A673 (cell line): ENCODE measurements at regions not wholly inside any gene's neighbourhood (a gene's known extent, or its start where the extent isn't known, plus 50 kb on each side); places are given as distances from the start of the nearest gene placed in this dataset.

Experiments used
- BruUV-seq: library from RNA; stranded (reverse); fragments of 400-500 nt; replicated peaks from 2 replicates; lab custom pipeline; 2021; lab: Mats Ljungman, UMichigan
- CTCF ChIA-PET: fragments of 300-600 bp; sonication (Branson Sonifier 250); formaldehyde crosslinking; loops from one replicate; lab custom pipeline; 2022; ENCODE audit warnings: antibody characterized with exemption; lab: Charles Lee
- POLR2A ChIA-PET: fragments of 300-600 bp; sonication (Branson Sonifier 250); formaldehyde crosslinking; loops from one replicate; lab custom pipeline; 2022; ENCODE audit warnings: antibody characterized with exemption; ENCODE audit not compliant: low non-redundant PET; lab: Charles Lee
- DNase-seq: peaks from one replicate; pipeline ENCODE4 v3.0.0-alpha.2; 2015; ENCODE audit warnings: low spot score
- H3K27ac ChIP-seq: fragments of 200-600 bp; sonication (generic); 2 replicates; pipeline ENCODE4 v1.5.1; 2016; ENCODE audit warnings: mixed run types, low read depth, mild to moderate bottlenecking, mixed read lengths, antibody characterized with exemption, low read length; ENCODE audit not compliant: poor library complexity, severe bottlenecking
- H3K27me3 ChIP-seq: fragments of 200-600 bp; sonication (generic); replicated peaks from 2 replicates; pipeline ENCODE4 v1.6.1; 2017; ENCODE audit warnings: mixed run types, low read depth, mild to moderate bottlenecking, mixed read lengths, antibody characterized with exemption, low read length; ENCODE audit not compliant: insufficient read depth, poor library complexity
- H3K36me3 ChIP-seq: fragments of 200-600 bp; sonication (generic); 2 replicates; pipeline ENCODE4 v1.6.1; 2016; ENCODE audit warnings: mixed run types, mild to moderate bottlenecking, mixed read lengths, antibody characterized with exemption, low read length; ENCODE audit not compliant: insufficient read depth, poor library complexity, severe bottlenecking
- H3K4me1 ChIP-seq: fragments of 200-600 bp; sonication (generic); 2 replicates; pipeline ENCODE4 v1.6.1; 2017; ENCODE audit warnings: mixed run types, mild to moderate bottlenecking, mixed read lengths, antibody characterized with exemption, low read length; ENCODE audit not compliant: insufficient read depth, poor library complexity, severe bottlenecking
- H3K4me3 ChIP-seq: fragments of 200-600 bp; sonication (generic); 2 replicates; pipeline ENCODE4 v1.5.1; 2016; ENCODE audit warnings: low read depth, mixed run types, mild to moderate bottlenecking, mixed read lengths, low read length; ENCODE audit not compliant: poor library complexity, severe bottlenecking
- H3K9me3 ChIP-seq: fragments of 200-600 bp; sonication (generic); 2 replicates; pipeline ENCODE4 v1.6.1; 2016; ENCODE audit warnings: mixed run types, low read depth, mild to moderate bottlenecking, mixed read lengths, antibody characterized with exemption, low read length; ENCODE audit not compliant: poor library complexity, severe bottlenecking
- EZH2 ChIP-seq: fragments of 200-600 bp; sonication (generic); IDR thresholded peaks from 2 replicates; pipeline ENCODE4 v1.6.1; 2017; ENCODE audit warnings: borderline replicate concordance, low read depth, mild to moderate bottlenecking, mixed read lengths, antibody characterized with exemption, low read length; ENCODE audit not compliant: poor library complexity, severe bottlenecking
- intact Hi-C: fragments of 100-400 bp; cut with micrococcal nuclease; formaldehyde crosslinking; loops from one replicate; pipeline ENCODE4 v1.10.0; 2022; ENCODE audit not compliant: unreplicated experiment
- TF ChIP-seq, protein P1 (sequence below): fragments of 300-800, 200-600 bp; sonication (generic); conservative IDR thresholded peaks from 2 replicates; pipeline ENCODE4 v1.5.1; 2017; ENCODE audit warnings: low read depth, mild to moderate bottlenecking, antibody characterized with exemption, low read length, moderate library complexity, mixed read lengths

DNA sequence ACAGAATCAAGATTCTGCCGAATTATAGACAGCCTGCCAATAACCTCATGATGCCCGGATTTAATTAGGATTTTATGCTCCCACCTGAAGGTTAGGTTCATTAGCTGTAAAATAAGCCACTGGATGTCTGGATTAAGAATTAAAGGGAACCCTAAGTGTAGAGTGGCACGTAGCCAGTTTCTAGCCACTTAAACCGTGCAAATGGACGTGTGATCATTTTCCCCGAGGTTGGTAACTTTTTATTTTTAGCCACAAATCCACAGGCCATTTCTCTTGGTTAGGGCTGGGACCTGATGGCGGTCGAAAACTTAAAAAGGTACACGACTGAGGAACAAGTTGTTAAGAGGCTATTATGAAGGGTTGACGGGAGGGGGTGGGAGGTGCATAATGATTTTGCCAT lies 127.3 kb upstream of the TMPO start:
- Histone ChIP-seq H3K4me1 (peaks cover 7% of the 10 kb centered on the region), H3K27me3 (no peaks in the 10 kb centered on the region), H3K27ac (no peak overlapping the region), H3K9me3 (no peaks in the 10 kb centered on the region), H3K36me3 (no peaks in the 10 kb centered on the region), H3K4me3 (no peak overlapping the region)
- intact Hi-C loops: no loop called here
- BruUV-seq: no TSS peak
- ChIA-PET POLR2A (no interaction called here), CTCF (interaction anchor here (0.6 kb wide), 1 partner anchor 402 kb away, joined by 4 read pairs; no protein-coding TSS in a partner anchor)
- TF ChIP-seq, protein P1, sequence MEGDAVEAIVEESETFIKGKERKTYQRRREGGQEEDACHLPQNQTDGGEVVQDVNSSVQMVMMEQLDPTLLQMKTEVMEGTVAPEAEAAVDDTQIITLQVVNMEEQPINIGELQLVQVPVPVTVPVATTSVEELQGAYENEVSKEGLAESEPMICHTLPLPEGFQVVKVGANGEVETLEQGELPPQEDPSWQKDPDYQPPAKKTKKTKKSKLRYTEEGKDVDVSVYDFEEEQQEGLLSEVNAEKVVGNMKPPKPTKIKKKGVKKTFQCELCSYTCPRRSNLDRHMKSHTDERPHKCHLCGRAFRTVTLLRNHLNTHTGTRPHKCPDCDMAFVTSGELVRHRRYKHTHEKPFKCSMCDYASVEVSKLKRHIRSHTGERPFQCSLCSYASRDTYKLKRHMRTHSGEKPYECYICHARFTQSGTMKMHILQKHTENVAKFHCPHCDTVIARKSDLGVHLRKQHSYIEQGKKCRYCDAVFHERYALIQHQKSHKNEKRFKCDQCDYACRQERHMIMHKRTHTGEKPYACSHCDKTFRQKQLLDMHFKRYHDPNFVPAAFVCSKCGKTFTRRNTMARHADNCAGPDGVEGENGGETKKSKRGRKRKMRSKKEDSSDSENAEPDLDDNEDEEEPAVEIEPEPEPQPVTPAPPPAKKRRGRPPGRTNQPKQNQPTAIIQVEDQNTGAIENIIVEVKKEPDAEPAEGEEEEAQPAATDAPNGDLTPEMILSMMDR: no peak
- TF ChIP-seq EZH2: no peak
- DNase-seq: no peak

DNA sequence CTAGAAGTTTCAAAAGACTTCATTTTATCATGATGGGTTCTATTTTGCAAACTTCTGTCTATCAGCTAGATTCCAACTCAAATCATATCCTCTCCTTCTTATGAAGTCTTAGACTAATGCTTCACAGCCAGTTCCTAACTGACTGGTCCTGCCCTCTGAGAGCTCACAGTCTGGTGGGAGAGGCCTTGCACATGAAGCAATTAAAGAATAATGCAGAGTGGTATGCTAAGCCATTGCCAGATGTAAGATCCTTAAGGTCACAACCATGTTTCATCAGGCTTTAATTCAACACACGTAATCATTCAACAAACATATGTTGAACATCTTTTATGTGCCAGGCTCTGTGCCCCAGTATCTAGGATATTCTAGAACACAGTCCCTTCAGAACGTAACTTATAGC lies 125.8 kb upstream of the TMPO start:
- intact Hi-C loops: no loop called here
- POLR2A ChIA-PET: no interaction called here
- H3K27me3 ChIP-seq: no peaks in the 10 kb centered on the region
- no peaks in the 10 kb centered on the region for H3K36me3 ChIP-seq
- H3K9me3 ChIP-seq: no peaks in the 10 kb centered on the region
- CTCF ChIA-PET: no interaction called here
- no peak for TF ChIP-seq EZH2
- TF ChIP-seq, protein P1: no peak
- BruUV-seq: no TSS peak
- no peak overlapping the region for H3K4me3 ChIP-seq
- no peak for DNase-seq
- H3K27ac ChIP-seq: no peak overlapping the region
- H3K4me1 ChIP-seq: peaks cover 7% of the 10 kb centered on the region

DNA sequence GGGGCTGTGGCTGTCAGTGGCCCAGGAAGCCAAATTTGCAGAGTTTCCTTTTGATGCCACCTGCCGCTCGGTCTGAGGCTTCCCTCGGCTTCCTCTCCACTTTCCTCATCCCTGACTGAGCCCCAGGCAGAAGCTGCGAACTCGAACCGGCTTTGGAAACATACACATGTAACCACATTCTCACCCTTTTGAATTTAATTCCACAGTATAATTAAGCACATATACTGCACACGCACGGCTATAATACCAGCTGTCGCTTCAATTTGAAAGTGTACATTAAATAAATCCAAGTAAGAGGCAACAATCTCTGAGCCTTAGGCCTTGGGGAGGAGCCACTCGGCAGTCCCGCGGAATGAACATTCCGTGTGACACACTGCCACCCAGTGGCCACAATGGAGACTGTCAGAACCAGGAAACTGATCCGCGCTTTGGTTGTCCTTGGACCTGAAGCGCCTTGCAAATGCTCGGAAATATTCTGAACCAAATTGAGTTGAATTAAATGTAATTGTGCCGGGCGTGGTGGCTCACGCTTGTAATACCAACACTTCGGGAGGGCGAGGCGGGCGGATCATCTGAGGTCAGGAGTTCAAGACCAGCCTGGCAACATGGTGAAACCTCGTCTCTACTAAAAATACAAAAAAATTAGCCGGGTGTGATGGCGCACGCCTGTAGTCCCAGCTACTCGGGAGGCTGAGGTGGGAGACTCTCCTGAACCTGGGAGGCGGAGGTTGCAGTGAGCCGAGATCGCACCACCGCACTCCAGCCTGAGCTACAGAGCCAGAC lies 117.9 kb upstream of the TMPO start:
- no peaks in the 10 kb centered on the region for H3K9me3 ChIP-seq
- TF ChIP-seq, protein P1: peak; percentile 92
- no peak for TF ChIP-seq EZH2
- H3K4me3 ChIP-seq: no peak overlapping the region
- CTCF ChIA-PET: interaction anchor here (1.2 kb wide), 1 partner anchor 1249 kb away, joined by 4 read pairs; no protein-coding TSS in a partner anchor
- H3K4me1 ChIP-seq: peaks cover 32% of the 10 kb centered on the region
- POLR2A ChIA-PET: no interaction called here
- no peaks in the 10 kb centered on the region for H3K27me3 ChIP-seq
- no TSS peak for BruUV-seq
- DNase-seq: peak; percentile 89
- no peaks in the 10 kb centered on the region for H3K36me3 ChIP-seq
- intact Hi-C loops: loop anchor here (1.0 to 10.0 kb wide), 4 partner anchors 1248 to 1820 kb away; partner anchors contain the start of gene NEDD1
- no peak overlapping the region for H3K27ac ChIP-seq
